Mucosa of gallbladder (tissue), 1 donor: ENCODE measurements at regions not wholly inside any gene's neighbourhood (a gene's known extent, or its start where the extent isn't known, plus 50 kb on each side); places are given as distances from the start of the nearest gene placed in this dataset.

Experiments
- DNase-seq: peaks from one replicate; pipeline ENCODE4 v3.0.0-alpha.2; 2020; ENCODE audit warnings: low spot score
- donor health status: DM: no; HTN: no; CAD: no.

- no peak for DNase-seq
Observed at GRCh38 chr9:28014212-28014611, 440.9 kb upstream of the C9orf72 start.

GRCh38 chr9:28024676-28025075, 451.4 kb upstream of the C9orf72 start:
- no peak for DNase-seq

- no peak for DNase-seq
Observed at GRCh38 chr9:28025186-28025585, 451.9 kb upstream of the C9orf72 start.

- no peak for DNase-seq
Observed at GRCh38 chr9:28031521-28032267, 458.4 kb upstream of the C9orf72 start.

GRCh38 chr9:28032268-28032590, 458.9 kb upstream of the C9orf72 start:
- no peak for DNase-seq

- DNase-seq = no peak
Observed at GRCh38 chr9:28034242-28034641, 461.0 kb upstream of the C9orf72 start.

- no peak for DNase-seq
Observed at GRCh38 chr9:28037968-28038367, 464.7 kb upstream of the C9orf72 start.

GRCh38 chr9:28045051-28045450, 471.8 kb upstream of the C9orf72 start:
- no peak for DNase-seq

GRCh38 chr9:28050046-28050445, 476.8 kb upstream of the C9orf72 start:
- no peak for DNase-seq

GRCh38 chr9:28050941-28051340, 477.7 kb upstream of the C9orf72 start:
- no peak for DNase-seq

GRCh38 chr9:28051559-28052503, 478.6 kb upstream of the C9orf72 start:
- DNase-seq = no peak

- DNase-seq = no peak
Observed at GRCh38 chr9:28053096-28053777, 480.0 kb upstream of the C9orf72 start.

GRCh38 chr9:28056006-28056405, 482.7 kb upstream of the C9orf72 start:
- DNase-seq = no peak

- no peak for DNase-seq
Observed at GRCh38 chr9:28056466-28056865, 483.2 kb upstream of the C9orf72 start.

- DNase-seq = no peak
Observed at GRCh38 chr9:28059192-28059591, 485.9 kb upstream of the C9orf72 start.

GRCh38 chr9:28064241-28064815, 491.0 kb upstream of the C9orf72 start:
- no peak for DNase-seq

GRCh38 chr9:28073270-28073669, 500.0 kb upstream of the C9orf72 start:
- peak; percentile 13 for DNase-seq

- DNase-seq = no peak
Observed at GRCh38 chr9:28079677-28080076, 506.4 kb upstream of the C9orf72 start.

- no peak for DNase-seq
Observed at GRCh38 chr9:28082671-28083070, 509.4 kb upstream of the C9orf72 start.

GRCh38 chr9:28086881-28087280, 513.6 kb upstream of the C9orf72 start:
- no peak for DNase-seq

GRCh38 chr9:28092981-28093936, 520.0 kb upstream of the C9orf72 start:
- peak; percentile 10 for DNase-seq
